HG03565 (cell line): ENCODE measurements at regions not wholly inside any gene's neighbourhood (a gene's known extent, or its start where the extent isn't known, plus 50 kb on each side); places are given as distances from the start of the nearest gene placed in this dataset.
"Not testable (repeated sequence)": the region's sequence is repeated elsewhere in the genome, so short reads cannot be mapped to it uniquely, and the experiment has no call there.

Source experiments
- ATAC-seq: cut with Tn5 transposase; IDR thresholded peaks from one replicate; pipeline ENCODE4 v1.9.1; 2021; ENCODE audit warnings: mild to moderate bottlenecking, moderate library complexity; ENCODE audit not compliant: unreplicated experiment

DNA sequence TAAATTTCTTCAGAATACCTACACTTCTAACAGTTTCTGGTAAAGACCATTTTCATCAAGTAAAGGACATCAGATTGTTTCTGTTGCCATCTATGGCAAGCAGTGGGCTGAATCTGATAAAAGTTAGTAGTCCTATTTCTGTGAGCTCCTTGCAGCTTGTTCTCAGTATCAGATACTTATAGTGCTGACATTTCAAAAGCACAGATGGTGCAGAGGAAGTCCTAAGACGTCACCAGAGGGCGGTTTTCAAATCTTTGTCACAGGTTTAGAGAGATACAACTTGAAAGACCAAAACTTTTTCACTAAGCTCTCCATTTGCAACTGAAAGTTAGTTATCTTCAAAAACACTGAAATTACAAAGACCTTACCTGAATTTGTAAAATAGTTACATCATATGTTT is 719.8 kb downstream of the SLITRK1 start:
- ATAC-seq, result no peak

DNA sequence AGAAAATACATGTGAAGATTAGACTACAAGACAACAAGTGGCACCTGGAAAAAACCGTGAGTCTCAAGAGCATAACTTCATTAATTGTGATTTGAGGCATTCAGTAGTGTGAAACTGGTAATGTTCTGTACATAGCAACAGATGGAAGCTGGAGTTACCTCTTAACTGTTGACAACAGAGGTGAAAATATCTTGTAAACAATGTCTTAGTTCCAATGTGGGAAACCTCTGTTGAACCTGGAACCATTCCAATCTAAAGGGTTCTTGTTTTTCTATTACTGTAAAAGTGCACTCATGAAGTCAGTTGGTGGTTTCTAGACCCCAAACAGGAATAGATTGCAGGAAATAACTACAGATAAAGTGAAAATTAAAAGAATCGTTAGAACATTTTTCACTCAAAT is 728.4 kb downstream of the SLITRK1 start:
- no peak for ATAC-seq

DNA sequence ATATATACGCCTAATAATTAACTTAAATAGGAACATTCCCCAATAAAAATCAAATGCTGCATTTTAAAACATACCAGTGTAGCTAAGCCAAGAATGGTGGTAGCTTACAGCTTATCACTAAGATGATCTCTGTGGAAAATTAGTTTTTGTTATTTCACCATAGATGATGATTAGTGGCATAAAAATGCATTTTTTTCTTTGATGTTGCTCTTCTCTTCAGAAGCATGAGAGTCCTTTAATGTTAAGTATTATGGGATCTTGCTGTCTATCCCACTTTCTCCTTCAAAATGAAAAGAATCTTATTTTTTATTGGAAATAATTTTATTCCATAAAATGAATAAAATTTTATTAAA is 731.0 kb downstream of the SLITRK1 start:
- ATAC-seq, result no peak

DNA sequence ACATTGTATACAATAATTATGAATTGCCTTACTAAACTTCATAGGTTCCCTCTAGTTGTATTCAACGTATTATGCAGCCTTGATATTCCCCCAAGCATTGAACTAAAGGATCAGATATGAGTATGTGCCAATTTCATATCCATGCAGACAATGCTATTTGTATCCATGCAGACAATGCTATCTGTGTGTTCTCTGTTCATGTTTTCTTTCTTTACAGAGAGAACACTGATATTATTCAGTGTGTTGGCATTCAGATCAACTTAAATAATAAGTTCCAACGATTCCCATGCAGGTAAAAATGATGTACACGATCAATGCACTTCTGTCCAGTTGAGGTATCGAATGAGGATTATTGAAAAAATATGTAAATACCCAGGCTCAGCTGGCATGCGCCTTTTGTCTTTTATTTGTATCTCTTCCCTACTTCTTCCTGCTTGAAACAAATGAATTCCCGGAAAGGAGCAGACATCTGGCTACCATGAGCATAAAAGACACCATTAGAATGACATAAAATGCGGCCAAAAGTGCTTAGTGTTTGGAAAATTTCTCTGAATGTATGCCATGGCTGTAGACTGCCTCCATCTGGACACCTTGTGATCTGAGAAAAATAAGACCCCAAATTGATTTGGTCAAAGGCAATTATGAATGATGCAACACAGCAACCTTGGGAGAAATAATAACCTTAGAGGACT is 731.5 kb downstream of the SLITRK1 start:
- no peak for ATAC-seq

DNA sequence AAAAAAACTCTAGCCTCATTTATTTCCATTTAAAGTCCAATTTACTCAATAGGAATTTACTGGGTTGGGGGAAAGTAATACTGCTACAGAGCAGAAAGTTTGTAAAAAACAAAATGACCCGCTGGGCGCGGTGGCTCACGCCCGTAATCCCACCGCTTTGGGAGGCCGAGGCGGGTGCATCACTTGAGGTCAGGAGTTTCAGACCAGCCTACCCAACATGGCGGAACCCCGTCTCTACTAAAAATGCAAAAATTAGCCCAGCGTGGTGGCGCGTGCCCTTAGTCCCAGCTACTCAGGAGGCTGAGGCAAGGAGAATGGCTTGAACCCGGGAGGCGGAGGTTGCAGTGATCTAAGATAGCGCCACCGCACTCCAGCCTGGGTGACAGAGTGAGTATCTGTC is 745.6 kb downstream of the SLITRK1 start:
- ATAC-seq, result no peak

DNA sequence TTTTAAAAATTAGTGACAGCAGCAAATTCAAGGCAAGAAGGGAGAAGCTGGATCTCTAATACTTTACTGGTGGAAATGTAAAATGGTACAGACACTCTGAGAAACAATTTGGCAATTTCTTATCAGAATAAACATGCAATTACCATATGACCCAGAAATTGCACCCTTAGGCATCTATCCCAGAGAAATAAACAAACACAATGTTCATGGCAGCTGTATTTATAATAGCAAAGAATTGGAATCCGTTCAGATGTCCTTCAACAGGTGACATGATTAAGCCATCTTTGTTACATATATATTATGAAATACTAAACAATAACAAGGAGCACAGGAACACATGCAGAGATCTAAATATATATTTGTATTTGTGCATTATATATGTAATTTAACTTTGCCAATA is 756.5 kb downstream of the SLITRK1 start:
- ATAC-seq, result no peak

DNA sequence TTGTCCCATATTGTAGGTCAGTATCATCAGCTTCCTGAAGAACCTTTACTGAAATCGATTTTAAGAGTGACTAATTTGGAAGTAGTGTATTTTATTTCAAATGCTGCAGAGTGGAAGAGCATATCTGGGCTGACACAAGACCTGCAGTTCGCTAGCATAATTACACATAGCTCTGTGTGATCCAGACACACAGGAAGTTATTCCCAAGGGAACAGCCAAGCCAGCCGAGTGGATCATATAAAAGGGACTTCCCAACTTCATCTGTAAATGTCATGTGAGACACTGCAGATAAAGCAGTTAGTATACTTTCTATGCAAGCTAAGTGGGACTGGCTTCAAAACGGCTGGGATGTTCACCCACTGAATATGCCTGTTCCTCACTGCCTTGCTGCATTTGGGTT is 760.4 kb downstream of the SLITRK1 start:
- ATAC-seq, result no peak

DNA sequence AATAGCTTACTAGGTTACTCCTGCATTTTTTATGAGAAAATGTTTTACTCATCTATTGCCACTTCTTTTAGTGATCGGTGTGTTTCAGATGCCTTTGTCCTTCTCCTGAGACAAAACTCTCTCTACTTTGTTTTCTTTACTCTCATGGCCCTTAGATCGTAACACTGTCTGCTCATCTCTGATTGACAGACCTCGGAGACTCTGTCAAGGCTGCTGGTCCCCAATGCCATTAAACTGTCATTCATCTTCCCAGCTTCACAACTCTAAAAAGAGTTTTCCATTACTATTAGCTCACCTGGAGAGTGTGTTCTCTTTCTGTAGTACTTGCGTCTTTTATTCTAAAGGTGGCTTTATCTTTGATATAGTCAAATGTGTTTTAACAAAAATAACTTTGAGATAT is 765.2 kb downstream of the SLITRK1 start:
- no peak for ATAC-seq

DNA sequence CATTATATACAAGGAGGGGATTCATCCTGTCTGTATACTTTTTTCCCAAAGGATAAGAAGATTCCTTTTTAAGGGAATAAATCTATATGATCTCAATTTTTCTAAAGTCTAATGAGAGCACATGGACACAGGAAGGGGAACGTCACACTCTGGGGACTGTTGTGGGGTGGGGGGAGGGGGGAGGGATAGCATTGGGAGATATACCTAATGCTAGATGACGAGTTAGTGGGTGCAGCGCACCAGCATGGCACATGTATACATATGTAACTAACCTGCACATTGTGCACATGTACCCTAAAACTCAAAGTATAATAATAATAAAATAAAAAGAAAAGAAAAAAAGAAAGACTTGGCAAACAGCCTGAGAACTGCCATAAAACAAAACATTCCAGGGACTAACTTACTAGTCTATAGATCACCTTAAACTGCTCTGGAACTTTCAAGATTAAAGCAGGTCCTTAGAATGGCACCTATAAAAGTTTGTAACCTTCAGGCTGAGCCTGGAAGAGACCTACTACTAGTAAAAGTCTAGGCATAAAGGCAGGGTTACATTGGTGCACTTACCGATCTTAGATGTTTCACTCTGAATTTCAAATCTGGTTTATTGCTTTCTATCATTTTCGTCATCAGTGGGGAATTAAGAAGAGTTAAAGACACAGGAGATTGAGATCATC is 780.6 kb downstream of the SLITRK1 start:
- ATAC-seq, result not testable (repeated sequence)

DNA sequence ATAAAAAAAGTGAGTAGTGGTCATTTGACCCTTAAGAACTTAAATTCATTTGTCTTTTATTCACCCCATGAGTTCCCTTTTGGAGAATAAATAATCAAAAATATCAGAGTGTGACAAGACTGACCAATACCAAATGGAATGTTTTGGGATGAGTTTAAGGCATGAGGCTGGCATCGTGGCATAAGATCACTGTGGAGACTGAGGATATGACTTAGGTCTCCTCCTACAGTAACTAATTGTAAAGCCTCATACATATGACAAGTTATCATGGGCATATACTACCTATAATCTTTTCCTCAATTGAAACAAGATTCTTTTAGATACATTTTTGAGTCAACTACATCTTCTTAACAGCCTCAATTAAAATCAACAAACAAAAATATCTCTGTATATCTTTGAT is 782.0 kb downstream of the SLITRK1 start:
- no peak for ATAC-seq

DNA sequence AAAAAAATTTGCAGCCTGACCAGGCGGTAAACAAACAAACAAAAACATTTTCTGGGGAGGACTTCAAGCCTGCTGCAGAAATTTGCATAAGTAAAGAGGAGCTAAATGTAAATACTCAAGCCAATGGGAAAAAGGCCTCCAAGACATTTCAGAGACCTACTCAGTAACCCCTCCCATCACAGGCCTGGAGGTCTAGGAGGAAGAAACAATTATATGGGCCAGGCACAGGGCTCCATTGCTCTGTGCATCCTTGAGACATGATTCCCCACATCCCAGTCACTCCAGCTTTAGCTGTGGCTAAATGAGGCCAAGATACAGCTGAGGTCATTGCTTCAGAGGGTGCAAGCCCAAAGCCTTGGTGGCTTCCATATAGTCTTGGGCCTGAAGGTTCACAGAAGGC is 793.4 kb downstream of the SLITRK1 start:
- no peak for ATAC-seq

DNA sequence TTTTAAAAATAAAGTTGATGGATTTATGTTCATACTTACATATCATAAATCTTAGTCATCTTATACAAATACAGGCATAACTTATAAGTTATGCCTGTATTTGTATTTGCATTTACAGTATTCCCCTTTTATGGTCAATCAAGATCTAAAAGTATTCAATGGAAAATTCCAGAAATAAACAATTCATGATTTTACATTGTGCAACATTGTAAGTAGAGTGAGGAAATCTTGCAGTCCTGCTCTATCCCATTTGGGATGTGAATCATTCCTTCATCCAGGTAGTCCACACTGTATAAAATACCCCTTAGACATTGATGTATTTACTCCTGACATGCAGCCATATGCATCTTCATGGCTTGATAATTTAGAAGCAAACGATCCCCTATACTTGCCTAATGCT is 795.3 kb downstream of the SLITRK1 start:
- no peak for ATAC-seq

DNA sequence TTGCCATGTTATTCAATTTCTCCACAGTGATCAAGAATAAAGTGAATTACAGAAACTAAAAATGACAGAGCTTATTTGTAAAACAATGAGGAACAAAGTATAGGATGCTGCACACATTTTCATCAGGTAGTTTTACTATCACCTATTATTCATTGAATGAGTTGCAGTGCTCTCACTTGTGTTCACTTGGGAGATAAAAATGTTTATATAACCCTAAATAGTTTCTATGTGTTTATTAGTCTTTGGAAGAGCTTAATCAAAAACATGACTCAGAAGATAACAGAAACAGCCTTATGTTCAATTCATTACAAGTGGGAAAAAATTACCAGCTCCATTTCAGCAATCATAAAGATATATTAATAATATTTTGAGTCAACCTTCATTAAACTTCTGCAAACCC is 796.2 kb downstream of the SLITRK1 start:
- ATAC-seq, result no peak

DNA sequence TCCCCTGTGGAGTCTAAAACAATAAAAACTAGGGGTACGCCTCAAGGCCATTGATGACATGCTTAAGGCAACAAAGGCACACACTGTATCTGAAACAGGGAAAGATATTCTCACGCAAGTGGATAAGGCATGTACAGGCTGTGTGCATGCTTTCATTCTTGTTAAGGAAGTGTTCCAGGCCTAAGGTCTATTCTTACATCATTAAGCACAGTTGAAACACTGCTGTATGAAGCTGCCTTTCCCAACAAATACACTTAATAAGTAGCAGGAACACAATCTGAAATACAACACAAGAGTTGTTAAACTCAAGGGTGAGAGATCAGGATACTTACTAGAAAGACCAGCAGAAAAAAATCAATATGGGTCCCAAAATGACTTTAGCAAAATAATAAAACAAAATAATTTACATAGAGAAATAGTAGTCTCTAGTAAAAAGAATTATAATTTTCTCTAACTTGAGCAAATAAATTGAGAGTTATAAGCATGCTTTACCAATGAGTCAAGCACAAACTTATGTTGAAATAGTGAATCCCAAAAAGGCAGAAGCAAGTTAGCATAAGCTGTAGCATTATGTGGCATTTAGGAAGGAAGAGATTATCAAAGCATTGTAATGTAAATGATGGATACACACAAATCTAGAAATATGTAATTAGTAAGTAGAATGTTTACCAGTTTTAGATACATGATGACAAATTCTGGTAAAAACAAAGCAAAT is 796.9 kb downstream of the SLITRK1 start:
- ATAC-seq, result no peak

DNA sequence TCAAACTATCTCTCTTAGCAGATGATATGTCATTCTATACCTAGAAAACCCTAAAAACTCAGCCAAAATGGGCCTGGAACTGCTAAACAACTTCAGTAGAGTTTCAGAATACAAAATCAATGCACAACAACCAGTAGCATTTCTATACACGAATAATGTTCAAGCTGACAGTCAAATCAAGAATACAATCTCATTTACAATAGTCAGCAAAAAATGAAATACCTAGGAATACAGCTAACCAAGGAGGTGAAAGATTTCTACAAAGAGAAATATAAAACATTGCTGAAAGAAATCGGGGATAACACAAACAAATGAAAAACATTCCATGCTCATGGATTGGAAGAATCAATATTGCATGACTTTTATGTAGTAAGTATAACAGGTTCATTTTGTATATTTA is 804.8 kb downstream of the SLITRK1 start:
- ATAC-seq, result no peak

DNA sequence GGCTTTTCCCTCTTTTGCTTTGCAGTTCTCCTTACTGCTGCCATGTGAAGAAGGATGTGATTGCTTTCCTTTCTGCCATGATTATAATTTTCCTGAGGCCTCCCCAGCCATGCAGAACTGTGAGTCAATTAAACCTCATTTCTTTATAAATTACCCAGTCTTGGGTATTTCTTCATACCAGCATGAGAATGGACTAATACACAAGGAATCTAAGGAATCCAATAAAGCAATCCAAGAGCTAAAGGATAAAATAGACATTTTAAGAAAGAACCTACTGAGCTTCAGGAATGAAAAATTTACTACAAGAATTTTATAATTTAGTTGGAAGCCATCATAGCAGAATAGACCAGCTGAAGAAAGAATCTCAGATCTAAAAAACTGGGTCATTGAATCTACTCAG is 808.3 kb downstream of the SLITRK1 start:
- ATAC-seq, result not testable (repeated sequence)

DNA sequence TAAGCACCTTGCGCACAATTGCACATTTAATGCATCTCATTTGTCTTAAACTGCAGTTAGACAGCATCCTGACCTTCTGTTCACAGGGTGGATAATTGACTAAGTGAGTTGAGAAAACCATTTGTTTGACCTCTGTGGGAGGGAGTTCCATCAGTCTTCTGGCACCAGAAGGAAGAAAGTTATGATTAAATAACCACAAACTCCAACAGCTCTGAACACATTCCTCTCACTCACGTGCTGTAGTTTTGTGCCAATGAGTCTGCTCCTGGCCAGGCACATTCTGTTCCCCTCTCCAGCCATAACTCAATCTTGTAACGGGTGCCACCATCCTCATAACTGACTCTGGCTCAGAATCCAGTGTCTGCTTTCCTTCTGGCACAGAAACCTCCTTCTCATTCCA is 817.2 kb downstream of the SLITRK1 start:
- ATAC-seq, result no peak

DNA sequence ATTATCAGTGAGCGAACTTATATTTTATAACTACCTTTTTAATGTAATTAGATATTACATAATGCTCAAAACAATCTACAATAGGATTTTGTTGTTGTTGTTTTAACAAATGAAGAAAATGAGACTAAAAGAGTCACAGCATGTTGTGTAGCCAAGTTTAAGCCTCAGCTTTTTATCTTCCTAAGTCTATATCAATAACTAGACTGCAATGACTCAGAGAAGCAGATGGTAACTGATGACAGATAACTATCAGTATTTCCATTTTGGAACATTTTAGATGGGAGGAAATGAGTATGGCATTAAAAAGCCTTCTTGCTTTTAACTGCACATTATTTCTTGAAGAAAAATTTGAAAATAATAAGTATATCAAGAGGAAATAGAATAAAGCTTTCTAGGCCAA is 825.2 kb downstream of the SLITRK1 start:
- ATAC-seq, result no peak

DNA sequence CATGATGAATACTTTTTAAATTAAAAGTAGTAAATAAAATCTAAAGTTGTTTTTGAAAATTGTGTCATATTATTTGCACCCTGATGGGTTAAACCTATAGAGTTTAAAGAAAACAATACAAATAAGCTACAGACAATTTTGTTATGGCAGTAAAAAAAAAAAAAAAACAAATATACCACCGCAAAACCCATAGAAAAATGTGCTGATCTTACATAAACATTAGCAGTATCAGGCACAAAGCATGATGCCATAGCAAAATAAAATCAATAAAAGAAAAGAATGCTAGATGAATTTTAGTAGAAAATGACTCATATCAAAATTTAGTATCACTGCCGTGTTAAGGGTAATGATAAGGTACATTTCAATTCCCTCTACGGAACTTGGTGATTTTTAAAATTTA is 826.0 kb downstream of the SLITRK1 start:
- no peak for ATAC-seq

DNA sequence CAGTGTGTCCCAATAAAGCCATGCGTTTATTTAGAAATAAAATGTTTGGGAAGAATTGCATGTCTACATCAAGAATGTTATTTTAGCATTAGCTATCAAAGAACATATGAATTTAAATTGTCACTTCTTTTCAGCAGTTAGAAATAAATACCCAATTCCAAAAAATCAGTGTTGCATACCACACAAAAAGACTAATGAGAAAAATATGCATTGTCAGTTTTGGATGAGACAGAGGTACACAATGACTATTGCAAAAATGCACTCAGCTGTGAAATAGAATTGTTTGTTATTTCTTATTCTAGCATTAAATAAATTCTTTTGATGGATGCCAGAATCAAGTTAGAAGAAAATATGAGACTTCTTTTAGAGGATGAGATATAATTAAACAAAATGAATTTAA is 833.9 kb downstream of the SLITRK1 start:
- no peak for ATAC-seq

DNA sequence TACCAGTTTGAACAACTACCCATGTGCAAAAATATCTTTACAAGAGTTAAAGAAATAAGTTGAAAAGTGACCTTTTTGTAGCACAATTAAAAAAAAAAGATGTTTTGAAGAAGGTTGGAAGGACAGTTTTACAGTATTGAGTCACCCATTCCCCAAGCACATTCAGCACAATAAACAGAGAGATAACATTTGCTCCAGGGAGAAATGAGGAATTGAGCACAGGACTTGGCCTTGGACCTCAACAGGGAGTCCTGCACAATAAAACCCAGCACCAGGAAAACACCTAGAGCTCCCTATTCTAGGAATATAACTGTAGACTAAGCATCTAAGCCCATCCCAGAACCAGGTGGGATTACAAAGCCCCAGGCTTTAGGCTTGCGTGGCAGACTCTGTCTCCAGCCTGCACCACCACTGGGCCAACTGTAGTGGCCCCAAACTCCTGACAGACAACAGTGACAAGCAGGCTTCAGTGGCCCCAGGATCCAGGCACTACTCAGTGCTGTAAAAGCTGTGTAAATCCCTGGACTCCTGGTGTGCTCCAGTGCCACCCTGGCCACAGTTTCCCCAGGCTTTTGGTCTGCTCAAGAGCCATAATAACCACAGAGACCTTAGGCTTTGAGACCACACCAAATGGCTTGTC is 857.2 kb downstream of the SLITRK1 start:
- no peak for ATAC-seq

DNA sequence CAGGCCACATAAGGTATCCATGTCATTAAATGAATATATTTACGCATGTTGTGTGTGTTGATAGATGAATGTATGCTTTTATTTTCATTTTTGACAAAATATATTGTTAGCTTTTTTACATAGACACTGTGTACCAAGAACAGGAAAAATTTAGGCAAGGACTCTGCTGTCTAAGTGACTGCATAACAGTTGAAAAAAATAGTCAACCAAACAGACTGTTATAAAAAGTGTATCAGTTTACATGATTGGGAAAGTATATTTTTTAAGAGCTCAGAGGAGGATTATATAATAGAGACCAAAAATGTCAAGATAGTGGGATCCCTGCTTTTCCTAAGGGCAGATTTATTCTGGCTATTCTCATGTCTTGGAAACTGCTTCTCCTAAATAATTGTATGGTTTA is 858.0 kb downstream of the SLITRK1 start:
- no peak for ATAC-seq
